Left colon (tissue), 2 donors: ENCODE measurements at regions not wholly inside any gene's neighbourhood (a gene's known extent, or its start where the extent isn't known, plus 50 kb on each side); places are given as distances from the start of the nearest gene placed in this dataset.

Experiments
- ATAC-seq: fragments of 200-7000 bp; cut with Tn5 transposase; one replicate; pipeline ENCODE4 v1.9.1; 2020; ENCODE audit warnings: mild to moderate bottlenecking, moderate library complexity
- DNase-seq, 2 donors: peaks; one replicate each; pipeline ENCODE4 v3.0.0-alpha.2; 2020
- intact Hi-C, 2 donors: fragments of 100-400 bp; cut with DNase I in 1 of 2; cut with micrococcal nuclease in 1 of 2; formaldehyde crosslinking; loops; one replicate each; pipeline versions ENCODE4 v1.11.2 to v1.14.0; 2022; cut with DNase I, micrococcal nuclease
- donor health status: DM: no; HTN: no; CAD: no.
- donor health status: DM: yes; HTN: yes; CAD: no.

DNA sequence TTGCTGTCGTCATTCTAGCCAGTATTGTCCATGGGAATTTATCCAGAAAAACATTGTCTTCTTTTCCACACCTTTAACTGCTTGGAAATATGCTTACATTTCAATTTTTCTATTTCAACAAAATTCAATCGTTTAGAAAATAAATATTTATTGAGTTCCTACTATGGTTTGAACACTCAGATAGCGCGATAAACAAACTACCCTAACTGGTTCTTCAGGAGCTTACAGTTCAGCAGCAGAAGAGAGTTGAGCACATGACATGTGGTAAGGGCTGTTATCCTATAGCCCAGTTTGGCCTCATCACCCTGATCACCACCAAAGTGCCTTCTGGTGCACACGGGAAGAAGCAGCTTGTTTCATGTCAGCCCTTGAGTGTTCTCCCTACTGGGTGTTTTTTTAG is 375.2 kb upstream of the SMIM21 start:
- DNase-seq (no peak), ATAC-seq (no peak)
- intact Hi-C loops: no loop called here

DNA sequence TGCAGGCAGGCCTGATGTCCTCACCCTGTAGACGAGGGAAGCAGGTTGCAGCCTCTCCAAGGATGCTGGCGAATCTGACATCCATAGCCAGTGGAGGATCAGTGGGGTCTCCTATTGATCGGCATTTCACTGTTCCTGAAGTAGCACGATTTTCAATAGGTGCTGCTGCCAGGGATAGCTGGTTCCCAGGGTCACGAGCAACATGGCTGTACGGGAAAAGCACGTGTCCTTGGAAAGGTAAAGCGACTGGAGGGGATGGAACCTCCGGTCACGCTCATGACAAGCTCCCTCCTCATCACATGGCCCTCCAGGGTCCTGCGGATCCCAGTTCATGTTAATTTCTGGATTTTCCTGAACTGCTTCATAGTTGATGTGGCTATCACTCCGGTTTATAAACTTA is 373.7 kb upstream of the SMIM21 start:
- DNase-seq (no peak), ATAC-seq (no peak)
- intact Hi-C loops: no loop called here

DNA sequence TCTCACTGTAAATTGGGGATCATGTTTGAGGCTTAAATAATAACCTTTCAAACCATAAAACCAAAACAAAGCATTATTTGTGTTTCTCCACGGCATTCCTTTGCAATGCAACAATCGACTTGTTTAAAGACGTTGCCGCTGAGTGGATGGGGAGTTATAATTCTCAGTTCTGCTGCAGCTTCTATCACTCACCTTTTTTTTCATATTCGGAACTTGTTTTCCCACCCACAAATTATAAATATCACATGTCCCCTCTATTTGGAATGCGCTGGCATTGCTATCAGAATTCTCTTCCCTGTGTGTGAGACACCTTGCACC is 372.8 kb upstream of the SMIM21 start:
- intact Hi-C loops: no loop called here
- ATAC-seq: no peak
- no peak for DNase-seq

DNA sequence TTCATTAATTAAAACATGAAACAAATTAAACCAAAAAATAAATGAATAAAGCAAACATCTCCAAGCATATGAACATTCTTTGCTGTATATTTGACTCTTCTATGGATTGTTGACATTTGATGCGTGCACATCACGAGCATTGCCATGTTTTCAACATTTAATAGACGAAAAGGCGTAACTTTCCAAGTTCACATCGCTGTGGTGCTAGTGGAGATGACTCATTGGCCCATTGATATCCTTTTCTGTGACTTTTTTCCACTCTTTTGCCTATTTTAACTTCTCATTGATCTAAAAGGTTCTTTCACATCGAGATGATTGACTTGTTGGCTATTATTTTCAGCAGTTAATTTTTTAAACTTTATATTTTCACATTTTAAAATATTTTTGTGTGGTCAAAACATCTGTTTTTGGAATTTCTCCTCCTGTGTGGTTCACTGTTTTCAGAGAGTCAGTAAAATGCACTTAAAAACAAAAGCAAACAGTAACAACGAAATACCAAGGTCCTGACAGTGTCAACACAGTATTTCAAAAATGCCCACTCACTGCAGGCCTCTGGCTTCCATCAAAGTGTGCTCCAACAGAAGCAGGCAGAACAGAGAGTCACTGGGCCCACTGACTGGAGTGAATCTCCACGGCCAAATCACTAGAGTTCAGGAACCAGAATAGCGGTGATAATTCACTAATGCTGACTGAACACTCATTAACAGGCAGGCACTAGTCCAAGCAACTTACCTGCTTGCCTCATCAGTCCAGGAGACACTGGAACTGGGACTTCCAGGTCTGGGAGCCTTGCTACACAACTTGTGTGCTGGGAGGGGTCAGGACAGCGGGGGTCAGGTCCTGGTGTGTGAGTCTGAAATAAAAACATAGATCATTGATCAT is 372.2 kb upstream of the SMIM21 start:
- ATAC-seq (no peak), DNase-seq (no peak)
- intact Hi-C loops: no loop called here

GRCh38 chr18:75797046-75797445 is 369.5 kb upstream of the SMIM21 start:
- intact Hi-C loops: no loop called here
- DNase-seq (no peak), ATAC-seq (no peak)

DNA sequence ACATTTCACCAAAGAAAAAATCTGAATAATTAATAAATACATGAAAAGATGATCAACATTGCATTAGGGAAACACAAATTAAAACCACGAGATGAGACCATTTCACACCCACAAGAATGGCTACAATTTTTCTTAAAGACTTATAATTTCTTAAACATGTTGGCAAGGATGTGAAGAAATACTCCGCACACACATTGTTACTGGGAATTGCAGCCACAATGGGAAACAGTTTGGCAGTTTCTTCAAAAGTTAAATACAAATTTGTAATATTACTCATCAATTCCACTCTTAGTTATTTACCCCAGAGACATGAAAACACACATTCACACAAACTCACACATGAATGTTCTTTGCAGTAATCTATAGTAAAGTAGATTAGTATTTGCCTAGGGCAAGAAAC is 363.3 kb upstream of the SMIM21 start:
- intact Hi-C loops: no loop called here
- ATAC-seq (no peak), DNase-seq (no peak)

GRCh38 chr18:75790111-75790510 is 362.6 kb upstream of the SMIM21 start:
- intact Hi-C loops: no loop called here
- DNase-seq (no peak), ATAC-seq (no peak)

DNA sequence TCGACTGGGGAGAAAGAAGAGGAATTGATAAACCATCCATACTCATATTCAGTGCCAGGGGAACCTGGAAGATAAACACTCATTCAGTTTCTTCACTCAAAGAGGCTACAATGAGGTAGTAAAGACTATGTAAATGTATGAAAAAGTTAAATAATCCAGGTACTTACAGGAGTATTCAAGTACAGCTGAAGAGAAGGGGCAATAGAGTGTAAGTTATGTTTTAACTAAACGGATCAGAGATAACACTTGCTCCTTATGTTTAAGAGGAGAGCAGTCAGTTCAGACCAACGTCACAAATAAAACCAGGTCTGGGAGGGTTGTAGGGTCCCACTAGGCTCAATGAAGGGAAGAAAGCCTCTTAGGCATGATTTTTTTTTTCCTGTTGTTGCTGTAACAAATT is 358.3 kb upstream of the SMIM21 start:
- ATAC-seq (no peak), DNase-seq (no peak)
- intact Hi-C loops: no loop called here

DNA sequence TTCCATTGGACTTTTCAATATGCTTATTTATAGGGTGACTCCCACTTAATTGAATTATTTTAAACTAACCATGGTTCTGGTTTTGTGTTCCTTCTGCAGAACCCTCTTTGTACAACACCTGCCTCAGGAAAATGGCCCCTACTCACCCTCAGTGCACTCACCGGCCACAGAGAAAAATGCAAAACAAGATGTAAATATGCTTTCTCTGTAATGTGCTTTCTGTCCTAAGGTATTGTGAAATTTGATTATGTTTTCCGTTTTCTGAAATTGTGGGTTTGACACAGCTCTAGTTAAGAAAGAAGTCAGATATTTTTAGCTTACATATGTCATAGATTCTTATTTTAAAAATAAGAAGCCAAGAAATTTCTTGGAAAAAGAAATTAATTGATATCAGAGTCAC is 357.7 kb upstream of the SMIM21 start:
- DNase-seq: no peak
- intact Hi-C loops: no loop called here
- ATAC-seq: no peak

- intact Hi-C loops: no loop called here
- no peak for DNase-seq
- no peak for ATAC-seq
These were observed 356.9 kb upstream of the SMIM21 start for GRCh38 chr18:75784390-75784789.

DNA sequence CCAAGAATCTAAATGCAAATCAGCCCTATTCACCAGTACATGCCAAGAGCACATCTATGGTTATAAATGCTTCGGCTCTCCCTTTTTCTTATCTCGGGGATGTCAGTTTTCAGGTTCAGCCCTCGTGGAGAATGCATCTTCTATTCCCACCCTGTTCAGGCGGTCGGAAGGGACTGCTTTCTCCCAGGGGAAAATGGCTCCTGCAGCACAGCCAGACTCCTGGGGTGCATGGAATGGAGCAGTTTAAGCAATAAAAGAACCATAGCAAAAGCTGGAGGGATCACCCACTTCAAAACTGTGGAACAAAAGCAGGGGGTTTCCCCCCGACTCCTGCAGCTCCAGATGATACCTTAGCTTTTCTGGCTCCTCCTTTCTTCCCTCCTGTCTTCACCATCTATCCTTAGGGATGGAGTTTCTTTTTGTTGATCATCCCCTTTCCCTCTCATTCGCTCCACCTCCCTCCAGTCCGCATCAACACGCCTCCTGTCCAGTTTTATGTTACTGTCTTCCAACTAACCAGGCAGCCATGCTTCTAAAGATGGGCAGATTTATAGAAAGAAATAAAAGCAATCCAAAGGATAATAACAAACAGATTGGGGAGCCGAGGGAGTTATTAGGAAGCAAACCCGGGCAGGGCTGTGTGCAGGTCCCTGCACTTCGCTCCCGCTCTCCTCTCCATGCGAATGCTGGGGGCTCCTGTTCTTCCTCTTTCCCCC is 356.2 kb upstream of the SMIM21 start:
- no peak for ATAC-seq
- intact Hi-C loops: no loop called here
- DNase-seq: no peak

DNA sequence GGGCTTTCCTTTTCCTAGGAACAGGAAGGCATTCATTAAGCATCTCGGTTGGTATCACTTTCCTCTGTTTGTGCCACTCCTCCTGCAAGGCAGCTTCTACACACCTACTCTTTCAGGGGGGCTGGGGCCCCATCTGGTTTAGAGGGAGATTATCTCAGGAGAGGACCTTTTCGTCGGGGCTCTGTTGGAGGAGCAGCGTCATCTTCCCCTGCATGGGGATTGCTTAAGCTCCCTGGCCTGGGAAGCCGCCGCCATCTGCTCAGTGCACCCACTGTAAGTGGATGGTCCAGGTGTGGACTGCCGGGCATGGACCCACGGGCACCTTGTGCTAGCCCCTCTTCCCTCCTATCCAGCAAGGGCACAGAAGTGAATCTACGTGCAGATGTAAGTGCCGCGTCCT is 355.3 kb upstream of the SMIM21 start:
- intact Hi-C loops: no loop called here
- ATAC-seq (no peak), DNase-seq (no peak)

GRCh38 chr18:75782204-75782603 is 354.7 kb upstream of the SMIM21 start:
- intact Hi-C loops: no loop called here
- ATAC-seq (no peak), DNase-seq (no peak)

GRCh38 chr18:75779910-75780309 is 352.4 kb upstream of the SMIM21 start:
- DNase-seq (no peak), ATAC-seq (no peak)
- intact Hi-C loops: no loop called here

DNA sequence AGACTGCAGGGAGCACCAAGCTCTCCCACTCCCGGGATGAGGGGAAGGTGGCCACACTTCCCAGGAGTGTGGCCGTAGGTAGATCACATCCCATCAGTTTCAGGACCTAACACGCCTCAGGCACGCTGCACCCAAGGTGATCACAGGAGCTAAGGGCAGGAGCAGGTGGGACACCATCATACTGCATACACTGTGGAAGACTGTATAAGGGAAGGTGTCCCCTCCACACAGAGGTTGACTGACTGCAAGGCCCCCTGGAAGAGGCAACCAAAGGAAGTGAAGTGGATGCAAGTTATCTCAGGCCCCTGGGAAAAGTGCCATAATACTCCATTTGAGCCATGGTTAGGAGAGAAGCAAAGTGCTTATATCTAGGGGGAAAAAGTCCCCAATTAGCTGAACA is 351.9 kb upstream of the SMIM21 start:
- DNase-seq (no peak), ATAC-seq (no peak)
- intact Hi-C loops: no loop called here

GRCh38 chr18:75777630-75778029 is 350.1 kb upstream of the SMIM21 start:
- intact Hi-C loops: no loop called here
- ATAC-seq: no peak
- no peak for DNase-seq

DNA sequence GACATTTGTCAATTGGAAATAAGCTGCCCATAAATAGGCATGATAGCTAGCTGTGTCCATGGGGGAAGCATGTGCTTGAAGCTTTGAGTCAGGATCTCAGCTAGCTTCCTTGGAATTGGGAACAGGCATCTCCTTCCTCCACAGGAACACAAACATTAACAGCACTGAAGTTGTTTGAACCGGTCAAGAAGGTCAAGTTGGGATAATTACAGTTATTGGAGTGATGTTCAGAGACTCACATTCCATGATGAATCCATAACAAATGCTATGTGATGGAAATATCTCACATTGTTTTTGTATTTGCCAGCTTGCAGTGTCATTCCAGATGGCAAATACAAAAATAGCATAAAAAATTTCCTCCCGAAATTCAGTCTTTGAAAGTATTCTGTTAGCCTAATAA is 347.6 kb upstream of the SMIM21 start:
- intact Hi-C loops: no loop called here
- ATAC-seq: no peak
- DNase-seq: no peak

GRCh38 chr18:75773618-75774017 is 346.1 kb upstream of the SMIM21 start:
- ATAC-seq: no peak
- intact Hi-C loops: no loop called here
- DNase-seq: no peak

GRCh38 chr18:75762758-75763157 is 335.3 kb upstream of the SMIM21 start:
- DNase-seq (no peak), ATAC-seq (no peak)

GRCh38 chr18:75760208-75760607 is 332.7 kb upstream of the SMIM21 start:
- DNase-seq (no peak), ATAC-seq (no peak)
- intact Hi-C loops: no loop called here

More at GRCh38 chr18:75762758-75763157, 335.3 kb upstream of the SMIM21 start:
- intact Hi-C loops: no loop called here

GRCh38 chr18:75757951-75758350 is 330.4 kb upstream of the SMIM21 start:
- ATAC-seq (no peak), DNase-seq (no peak)
- intact Hi-C loops: no loop called here
